A549 (cell line): ENCODE measurements at regions not wholly inside any gene's neighbourhood (a gene's known extent, or its start where the extent isn't known, plus 50 kb on each side); places are given as distances from the start of the nearest gene placed in this dataset.
A peak's percentile ranks its signal among the peaks of the same experiment; 100 is the strongest.

ENCODE experiments used
- ATAC-seq, 2 experiments: fragments of 200-7000 bp in 1 of 2; fragments of >200 bp in 1 of 2; cut with Nextera tagmentation in 1 of 2; cut with Tn5 transposase in 1 of 2; 3 replicates each; pipeline versions ENCODE4 v1.8.0 to v1.9.1; 2018 to 2020; ENCODE audit warnings: mild to moderate bottlenecking in 1 of 2, moderate library complexity in 1 of 2
- CTCF ChIA-PET: fragments of 300-600 bp; sonication (Branson Sonifier 250); formaldehyde crosslinking; extraction: SDS; loops from one replicate; lab custom pipeline; 2021; ENCODE audit warnings: antibody characterized with exemption, inconsistent platforms; lab: Yijun Ruan, JAX
- POLR2A ChIA-PET: fragments of 350-600 bp; formaldehyde crosslinking; extraction: SDS; loops from one replicate; lab custom pipeline; 2021; ENCODE audit warnings: antibody characterized with exemption, inconsistent platforms; lab: Yijun Ruan, JAX
- DNase-seq, 2 experiments: peaks; one replicate each; pipeline versions ENCODE4 v3.0.0 to v3.0.0-alpha.2; 2011 to 2016; ENCODE audit warnings: low read depth in 1 of 2, low spot score in 1 of 2
- FAIRE-seq: peaks from 2 replicates; lab custom pipeline; 2011; peaks lifted over from hg19 to GRCh38; lab: Jason Lieb, UNC
- H3K27ac ChIP-seq, 2 experiments: fragments of >200 bp; sonication (Bioruptor Twin); formaldehyde crosslinking; 3 replicates each; pipeline ENCODE4 v1.5.1; 2016 to 2017
- H3K4me1 ChIP-seq: fragments of >200 bp; sonication (Bioruptor Twin); formaldehyde crosslinking; 3 replicates; pipeline ENCODE4 v1.6.1; 2016
- H3K4me2 ChIP-seq: fragments of >200 bp; sonication (Bioruptor Twin); formaldehyde crosslinking; 3 replicates; pipeline ENCODE4 v1.6.1; 2016
- H3K4me3 ChIP-seq: fragments of >200 bp; sonication (Bioruptor Twin); formaldehyde crosslinking; 3 replicates; pipeline ENCODE4 v1.5.1; 2016
- H3K9me3 ChIP-seq: fragments of >200 bp; sonication (Bioruptor Twin); formaldehyde crosslinking; 3 replicates; pipeline ENCODE4 v1.6.1; 2016
- BCL3 ChIP-seq: fragments of >200 bp; sonication (Bioruptor Twin); formaldehyde crosslinking; IDR thresholded peaks from 3 replicates; pipeline ENCODE4 v1.6.1; 2016
- CHD4 ChIP-seq: fragments of 200-600 bp; sonication (generic); IDR thresholded peaks from 2 replicates; pipeline ENCODE4 v1.6.1; 2016; ENCODE audit warnings: antibody characterized with exemption, mild to moderate bottlenecking, borderline replicate concordance
- EHMT2 ChIP-seq: fragments of 200-600 bp; sonication (generic); IDR thresholded peaks from 2 replicates; pipeline ENCODE4 v1.6.1; 2016; ENCODE audit warnings: antibody characterized with exemption, low read depth, mild to moderate bottlenecking, moderate library complexity
- EP300 ChIP-seq, 2 experiments: fragments of >200 bp; sonication (Bioruptor Twin); formaldehyde crosslinking; IDR thresholded peaks; 2 replicates in 1 of 2; 3 replicates in 1 of 2; pipeline ENCODE4 v1.6.1; 2016 to 2017
- ESRRA ChIP-seq: fragments of 150-350 bp; IDR thresholded peaks from 2 replicates; pipeline ENCODE4 v1.6.1; 2014; ENCODE audit warnings: mild to moderate bottlenecking, low read length, borderline replicate concordance
- FOSB ChIP-seq: fragments of 250-450 bp; sonication (Bioruptor Pico); IDR thresholded peaks from 2 replicates; pipeline ENCODE4 v1.5.0; 2020; ENCODE audit warnings: mild to moderate bottlenecking, moderate library complexity
- HOXB13 ChIP-seq: fragments of 250-450 bp; sonication (Bioruptor Pico); IDR thresholded peaks from 2 replicates; pipeline ENCODE4 v1.5.0; 2020; ENCODE audit warnings: low read depth, mild to moderate bottlenecking, moderate library complexity
- JUNB ChIP-seq: fragments of >200 bp; sonication (Bioruptor Twin); formaldehyde crosslinking; IDR thresholded peaks from 2 replicates; pipeline ENCODE4 v1.6.1; 2016
- KDM1A ChIP-seq: fragments of 200-600 bp; sonication (generic); IDR thresholded peaks from 2 replicates; pipeline ENCODE4 v1.6.1; 2016; ENCODE audit warnings: low read depth, mild to moderate bottlenecking
- KDM5A ChIP-seq: fragments of 200-600 bp; sonication (generic); IDR thresholded peaks from 2 replicates; pipeline ENCODE4 v1.6.1; 2016; ENCODE audit warnings: antibody characterized with exemption, mild to moderate bottlenecking
- MAFK ChIP-seq: fragments of 450-650 bp; IDR thresholded peaks from 2 replicates; pipeline ENCODE4 v1.6.1; 2014; ENCODE audit not compliant: partially characterized antibody
- MAX ChIP-seq: IDR thresholded peaks from 2 replicates; pipeline ENCODE4 v1.6.1; 2012
- NFE2L2 ChIP-seq: fragments of 150-350 bp; conservative IDR thresholded peaks from 2 replicates; pipeline ENCODE4 v1.6.1; 2014; ENCODE audit warnings: low read length
- PHF8 ChIP-seq: fragments of 200-600 bp; sonication (generic); IDR thresholded peaks from 2 replicates; pipeline ENCODE4 v1.6.1; 2016; ENCODE audit warnings: low read depth, mild to moderate bottlenecking, antibody characterized with exemption, moderate library complexity, borderline replicate concordance
- POLR2A ChIP-seq: IDR thresholded peaks from 2 replicates; pipeline ENCODE4 v1.6.1; 2012; ENCODE audit warnings: mild to moderate bottlenecking, low read length
- POLR2AphosphoS2 ChIP-seq: conservative IDR thresholded peaks from 2 replicates; pipeline ENCODE4 v1.6.1; 2012; ENCODE audit warnings: low read length, improper control_type of control experiment, inconsistent platforms
- RARB ChIP-seq: fragments of 250-450 bp; sonication (Bioruptor Pico); IDR thresholded peaks from 2 replicates; pipeline ENCODE4 v1.8.0; 2021; ENCODE audit warnings: mild to moderate bottlenecking, moderate library complexity
- TP53 ChIP-seq: fragments of 250-450 bp; sonication (Bioruptor Pico); IDR thresholded peaks from 2 replicates; pipeline ENCODE4 v1.5.0; 2021; ENCODE audit warnings: mild to moderate bottlenecking, moderate library complexity
- ZC3H11A ChIP-seq: fragments of 450-650 bp; IDR thresholded peaks from 2 replicates; pipeline ENCODE4 v1.6.1; 2014; ENCODE audit warnings: antibody characterized with exemption, mild to moderate bottlenecking
- WGBS: methylation state at CpG from one replicate; pipeline ENCODE4 v1.1.6; 2017; ENCODE audit errors: missing lambda C conversion rate; 5-methylcytosine and 5-hydroxymethylcytosine counted together
- TF ChIP-seq, protein P1 (sequence below): fragments of 150-350 bp; IDR thresholded peaks from 2 replicates; pipeline ENCODE4 v1.6.1; 2014; ENCODE audit warnings: low read depth, mild to moderate bottlenecking, low read length

- whole genome bisulfite sequencing, result 2% methylated on average over 1 of the region's 1 CpG
Observed at GRCh38 chr2:66753257-66753656, 318.3 kb downstream of the MEIS1 start.

GRCh38 chr2:66753660-66754059, 318.7 kb downstream of the MEIS1 start:
- no peak for FAIRE-seq

More at GRCh38 chr2:66753257-66753656, 318.3 kb downstream of the MEIS1 start:
- Histone ChIP-seq H3K9me3 (0 out of 3 replicates have a peak, but pooled peaks cover 3% of the 10 kb centered on the region), H3K4me1 (no peaks in the 10 kb centered on the region), H3K27ac (no peak overlapping the region), H3K4me3 (no peak overlapping the region), H3K4me2 (no peak overlapping the region)
- TF ChIP-seq RARB (no peak), FOSB (CRISPR knock-in tag) (no peak), NFE2L2 (no peak), EHMT2 (no peak), ZC3H11A (no peak), MAX (no peak)
- no peak for ATAC-seq
- FAIRE-seq, result no peak
- no peak for DNase-seq
- ChIA-PET POLR2A (no interaction called here), CTCF (no interaction called here)

GRCh38 chr2:66755974-66756373, 321.0 kb downstream of the MEIS1 start:
- no peak for DNase-seq
- FAIRE-seq, result no peak
- Histone ChIP-seq H3K4me1 (no peaks in the 10 kb centered on the region), H3K4me2 (no peak overlapping the region), H3K4me3 (no peak overlapping the region), H3K9me3 (0 out of 3 replicates have a peak, but pooled peaks cover 3% of the 10 kb centered on the region), H3K27ac (no peak overlapping the region)
- TF ChIP-seq POLR2A, result no peak
- no peak for TF ChIP-seq EP300 (IDR thresholded peaks at IDR 0.05)
- no peak for TF ChIP-seq POLR2AphosphoS2
- CTCF ChIA-PET, result interaction anchor here (0.9 kb wide), 1 partner anchor 34 kb away, joined by 3 read pairs; no protein-coding TSS in a partner anchor
- ATAC-seq, result no peak
- POLR2A ChIA-PET, result no interaction called here
- 9% methylated on average over 1 of the region's 1 CpG for WGBS

More at GRCh38 chr2:66753660-66754059, 318.7 kb downstream of the MEIS1 start:
- no peak for TF ChIP-seq PHF8
- no peak for TF ChIP-seq KDM5A
- TF ChIP-seq CHD4, result no peak
- TF ChIP-seq ESRRA, result no peak
- no peak for TF ChIP-seq TP53 (CRISPR knock-in tag)
- TF ChIP-seq BCL3, result no peak
- TF ChIP-seq HOXB13 (CRISPR knock-in tag), result no peak
- TF ChIP-seq KDM1A, result no peak
- POLR2A ChIA-PET, result no interaction called here
- H3K27ac ChIP-seq, result no peak overlapping the region
- DNase-seq (no peak), ATAC-seq (no peak)
- 0 out of 3 replicates have a peak, but pooled peaks cover 3% of the 10 kb centered on the region for H3K9me3 ChIP-seq
- no peak overlapping the region for H3K4me2 ChIP-seq
- no peaks in the 10 kb centered on the region for H3K4me1 ChIP-seq
- CTCF ChIA-PET, result no interaction called here
- WGBS, result 54% methylated on average over 3 of the region's 3 CpGs
- no peak overlapping the region for H3K4me3 ChIP-seq

- DNase-seq (no peak), ATAC-seq (no peak), FAIRE-seq (no peak)
- H3K9me3 ChIP-seq, result 0 out of 3 replicates have a peak, but pooled peaks cover 3% of the 10 kb centered on the region
- H3K4me2 ChIP-seq, result no peak overlapping the region
- 36% methylated on average over 2 of the region's 2 CpGs for WGBS
- CTCF ChIA-PET, result no interaction called here
- TF ChIP-seq JUNB (no peak), MAFK (peak; percentile 36)
- TF ChIP-seq, protein P1, sequence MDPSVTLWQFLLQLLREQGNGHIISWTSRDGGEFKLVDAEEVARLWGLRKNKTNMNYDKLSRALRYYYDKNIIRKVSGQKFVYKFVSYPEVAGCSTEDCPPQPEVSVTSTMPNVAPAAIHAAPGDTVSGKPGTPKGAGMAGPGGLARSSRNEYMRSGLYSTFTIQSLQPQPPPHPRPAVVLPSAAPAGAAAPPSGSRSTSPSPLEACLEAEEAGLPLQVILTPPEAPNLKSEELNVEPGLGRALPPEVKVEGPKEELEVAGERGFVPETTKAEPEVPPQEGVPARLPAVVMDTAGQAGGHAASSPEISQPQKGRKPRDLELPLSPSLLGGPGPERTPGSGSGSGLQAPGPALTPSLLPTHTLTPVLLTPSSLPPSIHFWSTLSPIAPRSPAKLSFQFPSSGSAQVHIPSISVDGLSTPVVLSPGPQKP, result no peak
- POLR2A ChIA-PET, result no interaction called here
- no peak overlapping the region for H3K4me3 ChIP-seq
- H3K4me1 ChIP-seq, result no peaks in the 10 kb centered on the region
- no peak overlapping the region for H3K27ac ChIP-seq
Observed at GRCh38 chr2:66761826-66762225, 326.9 kb downstream of the MEIS1 start.
